ENCODE measurements at regions not wholly inside any gene's neighbourhood (a gene's known extent, or its start where the extent isn't known, plus 50 kb on each side); places are given as distances from the start of the nearest gene placed in this dataset.

- H3K36me3 ChIP-seq (ENCODE audit: insufficient read depth, low read length), result no peaks in the 10 kb centered on the region
- no peaks in the 10 kb centered on the region for H3F3A ChIP-seq (ENCODE audit: low read depth)
Observed at GRCh38 chr13:107886118-107886517, 329.2 kb downstream of the LIG4 start.

GRCh38 chr13:107884564-107884963 is 330.8 kb downstream of the LIG4 start:
- Histone ChIP-seq H3K4me1 (ENCODE audit: insufficient read depth, low read length, poor library complexity, severe bottlenecking) (no peaks in the 10 kb centered on the region), H3K4me2 (ENCODE audit: low read depth, low read length, poor library complexity, severe bottlenecking) (no peak overlapping the region), H3K9me2 (replicated peaks; ENCODE audit: low read depth, low read length) (no peaks in the 10 kb centered on the region), H3K9ac (ENCODE audit: low read depth, low read length, poor library complexity, severe bottlenecking) (no peak overlapping the region), H3K79me2 (ENCODE audit: insufficient read depth, low read length) (no peaks in the 10 kb centered on the region), H3K4me3 (ENCODE audit: low read length, poor library complexity, severe bottlenecking) (no peak overlapping the region), H3K9me3 (ENCODE audit: insufficient read depth, low read depth, low read length) (no peaks in the 10 kb centered on the region), H3K36me3 (ENCODE audit: insufficient read depth, low read length) (no peaks in the 10 kb centered on the region), H2AFZ (ENCODE audit: low read length) (no peak overlapping the region), H4K20me1 (ENCODE audit: insufficient read depth, low read length, poor library complexity, severe bottlenecking) (no peaks in the 10 kb centered on the region), H3F3A (ENCODE audit: low read depth) (no peaks in the 10 kb centered on the region), H3K27me3 (ENCODE audit: insufficient read depth, low read length, poor library complexity, severe bottlenecking) (no peaks in the 10 kb centered on the region)
- TF ChIP-seq, protein P1, sequence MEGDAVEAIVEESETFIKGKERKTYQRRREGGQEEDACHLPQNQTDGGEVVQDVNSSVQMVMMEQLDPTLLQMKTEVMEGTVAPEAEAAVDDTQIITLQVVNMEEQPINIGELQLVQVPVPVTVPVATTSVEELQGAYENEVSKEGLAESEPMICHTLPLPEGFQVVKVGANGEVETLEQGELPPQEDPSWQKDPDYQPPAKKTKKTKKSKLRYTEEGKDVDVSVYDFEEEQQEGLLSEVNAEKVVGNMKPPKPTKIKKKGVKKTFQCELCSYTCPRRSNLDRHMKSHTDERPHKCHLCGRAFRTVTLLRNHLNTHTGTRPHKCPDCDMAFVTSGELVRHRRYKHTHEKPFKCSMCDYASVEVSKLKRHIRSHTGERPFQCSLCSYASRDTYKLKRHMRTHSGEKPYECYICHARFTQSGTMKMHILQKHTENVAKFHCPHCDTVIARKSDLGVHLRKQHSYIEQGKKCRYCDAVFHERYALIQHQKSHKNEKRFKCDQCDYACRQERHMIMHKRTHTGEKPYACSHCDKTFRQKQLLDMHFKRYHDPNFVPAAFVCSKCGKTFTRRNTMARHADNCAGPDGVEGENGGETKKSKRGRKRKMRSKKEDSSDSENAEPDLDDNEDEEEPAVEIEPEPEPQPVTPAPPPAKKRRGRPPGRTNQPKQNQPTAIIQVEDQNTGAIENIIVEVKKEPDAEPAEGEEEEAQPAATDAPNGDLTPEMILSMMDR (conservative IDR thresholded peaks at IDR 0.05; ENCODE audit: low read length), result no peak
- TF ChIP-seq EZH2phosphoT487 (IDR thresholded peaks at IDR 0.05; ENCODE audit: borderline replicate concordance), result no peak

More at GRCh38 chr13:107886118-107886517, 329.2 kb downstream of the LIG4 start:
- H3K9ac ChIP-seq (ENCODE audit: low read depth, low read length, poor library complexity, severe bottlenecking), result no peak overlapping the region
- H3K4me1 ChIP-seq (ENCODE audit: insufficient read depth, low read length, poor library complexity, severe bottlenecking), result no peaks in the 10 kb centered on the region
- H3K4me2 ChIP-seq (ENCODE audit: low read depth, low read length, poor library complexity, severe bottlenecking), result no peak overlapping the region
- H3K9me2 ChIP-seq (replicated peaks; ENCODE audit: low read depth, low read length), result no peaks in the 10 kb centered on the region
- H3K79me2 ChIP-seq (ENCODE audit: insufficient read depth, low read length), result no peaks in the 10 kb centered on the region
- no peaks in the 10 kb centered on the region for H3K27me3 ChIP-seq (ENCODE audit: insufficient read depth, low read length, poor library complexity, severe bottlenecking)
- no peak overlapping the region for H3K4me3 ChIP-seq (ENCODE audit: low read length, poor library complexity, severe bottlenecking)
- H4K20me1 ChIP-seq (ENCODE audit: insufficient read depth, low read length, poor library complexity, severe bottlenecking), result no peaks in the 10 kb centered on the region
- H2AFZ ChIP-seq (ENCODE audit: low read length), result no peak overlapping the region
- H3K9me3 ChIP-seq (ENCODE audit: insufficient read depth, low read depth, low read length), result no peaks in the 10 kb centered on the region
- TF ChIP-seq, protein P1 (conservative IDR thresholded peaks at IDR 0.05; ENCODE audit: low read length), result no peak

DNA sequence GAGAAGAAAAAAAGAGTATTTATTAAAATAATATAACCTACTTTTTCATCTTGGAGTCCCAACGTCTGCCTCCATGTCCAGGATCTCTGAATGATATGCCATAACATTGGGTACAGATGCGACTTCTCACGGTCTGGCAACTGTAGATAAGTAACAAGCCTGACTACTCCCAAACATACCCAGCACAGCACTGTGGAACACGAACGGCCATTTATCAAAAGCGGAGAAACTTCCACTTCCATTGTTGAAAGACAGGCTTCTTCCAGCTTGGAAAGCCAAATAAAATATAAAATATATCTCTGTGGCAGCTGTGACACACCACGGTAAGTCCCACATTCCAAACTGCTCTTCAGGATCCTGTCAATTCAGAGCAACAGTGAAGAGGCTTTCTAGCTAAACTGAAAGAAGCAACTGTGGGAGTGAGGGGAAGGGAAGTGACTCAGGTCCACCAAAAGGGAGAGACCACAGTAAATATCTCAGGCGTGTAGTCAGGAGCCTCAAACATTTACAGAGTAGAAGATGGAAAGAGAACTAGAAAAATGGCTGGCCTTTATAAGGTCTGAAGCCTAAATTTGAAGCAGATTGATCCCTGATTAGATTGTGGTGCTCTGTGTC is 331.7 kb downstream of the LIG4 start:
- no peaks in the 10 kb centered on the region for H4K20me1 ChIP-seq (ENCODE audit: insufficient read depth, low read length, poor library complexity, severe bottlenecking)
- H3K79me2 ChIP-seq (ENCODE audit: insufficient read depth, low read length), result no peaks in the 10 kb centered on the region
- H3K9ac ChIP-seq (ENCODE audit: low read depth, low read length, poor library complexity, severe bottlenecking), result no peak overlapping the region
- H3F3A ChIP-seq (ENCODE audit: low read depth), result no peaks in the 10 kb centered on the region
- no peaks in the 10 kb centered on the region for H3K9me2 ChIP-seq (replicated peaks; ENCODE audit: low read depth, low read length)
- no peak overlapping the region for H3K4me2 ChIP-seq (ENCODE audit: low read depth, low read length, poor library complexity, severe bottlenecking)
- H3K4me1 ChIP-seq (ENCODE audit: insufficient read depth, low read length, poor library complexity, severe bottlenecking), result no peaks in the 10 kb centered on the region
- no peak for TF ChIP-seq EZH2phosphoT487 (IDR thresholded peaks at IDR 0.05; ENCODE audit: borderline replicate concordance)
- TF ChIP-seq, protein P1 (conservative IDR thresholded peaks at IDR 0.05; ENCODE audit: low read length), result no peak
- H3K9me3 ChIP-seq (ENCODE audit: insufficient read depth, low read depth, low read length), result no peaks in the 10 kb centered on the region
- H3K4me3 ChIP-seq (ENCODE audit: low read length, poor library complexity, severe bottlenecking), result no peak overlapping the region
- no peaks in the 10 kb centered on the region for H3K36me3 ChIP-seq (ENCODE audit: insufficient read depth, low read length)
- no peak overlapping the region for H2AFZ ChIP-seq (ENCODE audit: low read length)
- H3K27me3 ChIP-seq (ENCODE audit: insufficient read depth, low read length, poor library complexity, severe bottlenecking), result no peaks in the 10 kb centered on the region
